Right hindlimb (tissue), 1 donor: ENCODE measurements at regions not wholly inside any gene's neighbourhood (a gene's known extent, or its start where the extent isn't known, plus 50 kb on each side); places are given as distances from the start of the nearest gene placed in this dataset.
"Not testable (repeated sequence)": the region's sequence is repeated elsewhere in the genome, so short reads cannot be mapped to it uniquely, and the experiment has no call there.

Source experiments
- DNase-seq: peaks from one replicate; pipeline ENCODE4 v3.0.0-alpha.2; 2018

- DNase-seq: no peak
Measured at GRCh38 chr7:113030489-113030888, 56.1 kb downstream of the GPR85 start.

GRCh38 chr7:113026941-113027340 lies 59.7 kb downstream of the GPR85 start:
- DNase-seq: no peak

DNA sequence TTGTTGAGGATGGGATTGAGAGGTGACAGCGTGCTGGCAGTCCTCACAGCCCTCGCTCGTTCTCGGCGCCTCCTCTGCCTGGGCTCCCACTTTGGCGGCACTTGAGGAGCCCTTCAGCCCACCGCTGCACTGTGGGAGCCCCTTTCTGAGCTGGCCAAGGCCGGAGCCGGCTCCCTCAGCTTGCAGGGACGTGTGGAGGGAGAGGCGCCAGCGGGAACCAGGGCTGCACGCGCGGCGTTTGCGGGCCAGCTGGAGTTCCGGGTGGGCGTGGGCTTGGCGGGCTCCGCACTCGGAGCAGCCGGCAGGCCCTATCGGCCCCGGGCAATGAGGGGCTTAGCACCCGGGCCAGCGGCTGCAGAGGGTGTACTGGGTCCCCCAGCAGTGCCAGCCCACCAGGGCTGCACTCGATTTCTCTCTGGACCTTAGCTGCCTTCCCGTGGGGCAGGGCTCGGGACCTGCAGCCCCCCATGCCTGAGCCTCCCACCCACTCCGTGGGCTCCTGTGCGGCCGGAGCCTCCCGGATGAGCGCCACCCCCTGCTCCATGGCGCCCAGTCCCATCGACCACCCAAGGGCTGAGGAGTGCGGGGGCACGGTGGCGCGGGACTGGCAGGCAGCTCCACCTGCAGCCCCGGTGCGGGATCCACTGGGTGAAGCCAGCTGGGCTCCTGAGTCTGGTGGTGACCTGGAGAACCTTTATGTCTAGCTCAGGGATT lies 69.3 kb downstream of the GPR85 start:
- DNase-seq: not testable (repeated sequence)

GRCh38 chr7:113015034-113015645 lies 71.5 kb downstream of the GPR85 start:
- no peak for DNase-seq

DNA sequence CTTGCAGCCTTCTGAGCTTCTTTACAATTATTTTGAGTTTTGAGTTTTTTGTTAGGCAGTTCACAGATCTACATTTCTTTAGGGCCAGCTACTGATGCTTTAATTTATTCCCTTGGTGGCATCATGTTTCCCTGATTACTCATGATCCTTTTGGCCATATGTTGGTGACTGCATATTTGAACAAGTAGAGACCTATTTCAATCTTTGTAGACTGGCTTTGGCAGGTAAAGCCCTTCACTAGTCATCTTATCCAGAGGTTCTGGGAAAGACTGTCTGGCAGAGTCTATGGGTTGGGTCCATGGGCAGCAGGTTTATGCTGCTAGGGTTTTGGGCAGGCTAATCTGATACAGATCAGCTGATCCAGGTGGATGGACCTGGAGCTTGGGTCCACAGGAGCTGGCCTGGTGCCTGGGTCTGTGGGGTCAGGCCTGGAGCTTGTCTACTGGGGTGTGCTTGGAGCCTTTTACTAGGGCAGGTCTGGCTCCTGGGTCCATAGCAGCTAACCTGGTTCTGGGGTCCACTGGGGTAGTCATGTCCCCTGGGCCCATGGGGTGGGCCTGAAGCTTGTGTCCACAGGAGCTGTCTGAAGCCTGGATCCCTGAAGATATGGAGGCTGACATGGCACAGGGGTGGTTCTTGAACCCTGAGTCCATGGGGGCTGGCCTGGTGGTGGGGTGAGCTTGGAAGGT lies 72.7 kb downstream of the GPR85 start:
- no peak for DNase-seq

DNA sequence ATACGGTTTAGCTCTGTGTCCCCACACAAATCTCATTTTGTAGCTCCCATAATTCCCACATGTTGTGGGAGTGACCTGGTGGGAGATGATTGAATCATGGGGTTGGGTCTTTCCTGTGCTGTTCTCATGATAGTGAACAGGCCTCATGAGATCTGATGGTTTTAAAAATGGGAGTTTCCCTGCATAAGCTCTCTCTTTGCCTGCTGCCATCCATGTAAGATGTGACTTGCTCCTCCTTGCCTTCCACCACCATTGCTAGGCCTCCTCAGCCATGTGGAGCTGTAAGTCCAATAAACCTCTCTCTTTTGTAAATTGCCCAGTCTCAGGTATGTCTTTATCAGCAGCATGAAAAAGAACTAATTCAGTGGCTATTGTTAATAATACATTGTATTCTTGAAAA lies 73.8 kb downstream of the GPR85 start:
- not testable (repeated sequence) for DNase-seq

GRCh38 chr7:113010377-113010776 lies 76.2 kb downstream of the GPR85 start:
- DNase-seq: no peak

DNA sequence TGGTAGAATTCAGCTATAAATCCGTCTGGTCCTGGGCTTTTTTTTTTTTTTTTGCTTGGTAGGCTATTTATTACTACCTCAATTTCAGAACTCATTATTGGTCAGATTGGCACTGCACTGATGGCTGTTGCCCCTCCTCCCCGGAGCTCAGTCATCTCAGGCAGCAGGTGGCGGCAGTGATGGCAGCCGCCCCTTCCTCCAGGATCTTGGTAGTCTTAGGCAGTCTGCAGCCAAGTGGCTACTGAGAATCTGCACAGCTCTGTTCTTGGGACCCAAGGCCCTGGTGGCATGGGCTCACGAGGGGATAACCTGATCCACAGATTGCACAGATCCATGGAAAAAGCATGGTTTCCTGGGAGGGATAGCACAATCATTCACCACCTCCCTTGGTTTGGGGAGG lies 77.9 kb downstream of the GPR85 start:
- no peak for DNase-seq

- DNase-seq: no peak
Measured at GRCh38 chr7:113004726-113005454, 81.7 kb downstream of the GPR85 start.

DNA sequence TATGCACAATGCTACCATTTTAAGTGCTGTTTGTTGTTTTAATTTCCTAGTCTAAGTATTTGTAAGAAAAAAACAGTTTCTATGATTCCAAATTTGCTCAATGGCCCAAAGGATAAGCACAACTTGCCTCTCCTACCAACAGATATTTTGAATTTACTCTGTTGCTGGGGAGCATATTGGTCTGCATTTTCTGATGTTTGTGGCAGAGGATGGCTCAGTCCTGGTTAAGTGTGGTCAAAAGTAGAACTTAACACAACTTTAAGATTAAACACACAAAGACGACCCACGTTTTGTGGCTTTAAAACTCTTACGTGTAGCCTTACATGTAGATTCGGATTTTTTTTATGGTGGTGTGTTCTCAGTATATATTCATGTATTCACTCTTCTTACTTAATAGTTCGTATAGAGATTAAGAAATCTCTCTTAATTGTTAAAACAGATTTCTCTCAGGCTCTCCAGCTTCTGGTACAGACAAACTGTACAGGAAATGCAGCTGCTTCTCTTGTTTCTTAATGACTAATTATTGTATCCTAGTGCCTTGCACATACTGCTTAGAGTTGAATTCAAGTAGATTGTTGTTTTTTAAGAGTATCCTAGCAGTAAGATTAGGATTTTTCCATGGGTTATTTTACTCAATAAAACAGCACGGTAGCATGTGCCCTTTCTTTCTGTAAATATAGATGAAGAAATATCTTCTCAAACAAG lies 86.2 kb downstream of the GPR85 start:
- DNase-seq: no peak

GRCh38 chr7:112997831-112998230 lies 88.8 kb downstream of the GPR85 start:
- DNase-seq: no peak

GRCh38 chr7:112996331-112996871 lies 90.2 kb downstream of the GPR85 start:
- DNase-seq: no peak

DNA sequence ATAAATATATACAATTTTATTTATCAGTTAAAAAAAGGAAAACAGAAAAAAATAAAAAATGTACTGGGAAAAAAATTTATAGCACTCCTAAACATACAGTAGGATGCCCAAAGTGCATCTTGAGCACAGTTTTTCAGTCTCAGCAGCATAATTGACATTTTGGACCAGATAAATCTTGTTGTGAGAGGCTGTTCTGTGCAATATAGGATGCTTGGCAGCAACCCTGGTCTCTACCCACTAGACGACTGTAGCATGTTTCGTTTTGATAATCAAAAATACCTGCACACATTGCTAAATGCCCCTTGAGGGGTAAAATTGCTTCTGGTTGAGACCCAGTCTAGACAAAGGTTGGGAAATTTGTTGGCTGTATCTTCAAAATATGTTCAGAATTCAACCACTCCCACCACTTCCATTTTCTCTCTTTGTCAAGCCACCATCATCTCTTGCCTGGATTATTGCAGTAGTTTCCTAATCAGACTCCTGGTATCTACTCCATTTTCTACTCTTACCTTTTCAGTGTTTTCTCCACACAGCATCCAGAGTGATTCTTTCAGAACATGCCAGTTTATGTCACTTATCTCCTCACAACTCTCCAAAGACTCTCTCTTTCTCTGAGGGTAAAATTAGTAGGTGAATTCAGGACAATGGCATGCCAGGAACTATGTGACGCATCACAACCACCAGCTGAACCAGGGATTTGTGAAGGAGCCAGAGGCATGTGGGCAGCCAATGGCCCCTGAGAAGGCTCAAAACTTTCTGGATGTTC lies 91.4 kb downstream of the GPR85 start:
- no peak for DNase-seq

DNA sequence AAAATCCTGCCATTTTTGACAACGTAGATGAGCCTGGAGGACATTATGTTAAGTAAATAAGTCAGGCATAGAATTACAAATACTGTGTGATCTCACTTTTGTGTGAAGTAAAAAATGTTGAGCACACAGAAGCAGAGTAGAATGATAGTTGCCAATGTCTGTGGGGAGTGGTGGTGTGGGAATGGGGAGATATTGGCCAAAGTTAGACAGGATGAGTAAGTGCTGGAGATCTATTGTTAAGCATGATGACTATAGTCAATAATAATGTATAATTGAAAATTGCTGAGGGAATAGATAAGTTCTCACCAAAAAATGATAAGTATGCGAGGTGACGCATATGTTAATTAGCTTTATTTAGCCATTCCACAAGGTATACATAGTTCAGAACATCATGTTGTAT lies 92.0 kb downstream of the GPR85 start:
- no peak for DNase-seq

DNA sequence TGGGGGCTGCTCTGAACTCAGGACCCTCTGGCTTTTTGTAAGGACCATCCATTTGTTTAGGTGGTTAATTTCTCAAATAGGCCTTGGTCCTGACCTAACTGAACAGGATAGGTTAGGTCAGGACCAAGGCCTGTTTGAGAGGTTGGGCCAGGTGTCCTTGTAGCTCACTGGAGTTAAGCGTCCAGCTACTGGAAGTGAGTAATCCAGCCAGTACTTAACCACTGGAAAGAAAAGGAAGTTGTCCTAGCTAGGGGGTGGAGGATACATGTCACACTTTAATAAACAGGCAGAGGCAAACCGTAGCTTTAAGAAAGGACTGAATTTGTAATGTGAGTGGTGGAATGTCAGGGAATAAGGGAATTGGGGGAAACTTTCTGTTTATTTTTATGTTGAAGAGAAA lies 96.0 kb downstream of the GPR85 start:
- DNase-seq: no peak

- no peak for DNase-seq
Measured at GRCh38 chr7:112989531-112989930, 97.1 kb downstream of the GPR85 start.

GRCh38 chr7:112987171-112987570 lies 99.5 kb downstream of the GPR85 start:
- DNase-seq: no peak

- DNase-seq: no peak
Measured at GRCh38 chr7:112986256-112987031, 100.2 kb downstream of the GPR85 start.

GRCh38 chr7:112985377-112985987 lies 101.1 kb downstream of the GPR85 start:
- no peak for DNase-seq

DNA sequence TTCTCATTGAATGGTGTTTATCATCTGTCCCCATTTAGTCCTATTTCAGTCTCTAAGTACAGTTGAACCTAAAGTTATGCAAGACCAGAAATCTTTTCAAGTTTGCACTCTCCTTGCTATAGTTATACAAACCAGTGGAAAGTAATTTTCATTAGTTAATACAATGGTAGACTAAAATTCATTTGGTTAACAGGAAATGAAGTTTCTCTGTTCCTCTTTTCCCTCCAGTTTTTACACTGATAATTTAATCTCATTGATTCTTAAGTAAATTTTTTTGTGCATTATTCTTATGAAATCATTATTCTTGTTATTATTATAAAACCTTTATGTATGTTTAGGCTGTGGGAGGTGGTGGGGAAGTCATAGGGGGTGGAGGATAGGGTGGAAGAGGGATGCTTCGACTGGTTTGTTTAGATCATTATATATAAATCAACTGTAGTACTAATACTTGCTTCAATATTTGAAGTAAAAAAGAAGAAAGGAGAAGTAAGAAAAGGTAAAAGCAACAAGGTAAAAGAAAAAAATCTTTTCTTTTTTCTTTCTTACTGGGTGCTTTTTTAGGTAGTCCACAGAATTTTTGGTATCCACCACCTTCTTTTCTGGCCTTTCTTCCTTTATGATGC lies 104.1 kb downstream of the GPR85 start:
- no peak for DNase-seq
